Thyroid gland (tissue), 4 donors: ENCODE measurements at regions not wholly inside any gene's neighbourhood (a gene's known extent, or its start where the extent isn't known, plus 50 kb on each side); places are given as distances from the start of the nearest gene placed in this dataset.

Experiments used
- CTCF ChIP-seq, 6 experiments: fragments of 200-600 bp in 3 of 6; fragments of 450-650 bp in 3 of 6; sonication (generic) in 3 of 6; IDR thresholded peaks; one replicate each; pipeline ENCODE4 v1.5.1; 2016 to 2019; ENCODE audit warnings: antibody characterized with exemption in 6 of 6, mild to moderate bottlenecking in 2 of 6, inconsistent platforms in 1 of 6, moderate library complexity in 1 of 6
- POLR2A ChIP-seq, 2 donors: fragments of 450-650 bp; IDR thresholded peaks; one replicate each; pipeline ENCODE4 v1.6.1; 2017; ENCODE audit warnings: antibody characterized with exemption in 2 of 2, mild to moderate bottlenecking in 2 of 2, moderate library complexity in 1 of 2

GRCh38 chr21:20163167-20163566, 835.0 kb upstream of the NCAM2 start:
- TF ChIP-seq CTCF (IDR thresholded peaks at IDR 0.05) (no peak), POLR2A (IDR thresholded peaks at IDR 0.05) (no peak)
